NB4 (cell line): ENCODE measurements at regions not wholly inside any gene's neighbourhood (a gene's known extent, or its start where the extent isn't known, plus 50 kb on each side); places are given as distances from the start of the nearest gene placed in this dataset.

Experiments
- DNase-seq: peaks from one replicate; pipeline ENCODE4 v3.0.0; 2010; ENCODE audit warnings: low read depth
- H3K4me3 ChIP-seq: one replicate; pipeline ENCODE4 v1.5.1; 2011; ENCODE audit warnings: mild to moderate bottlenecking, low read depth, low read length, moderate library complexity
- MYC ChIP-seq: IDR thresholded peaks from 2 replicates; pipeline ENCODE4 v1.6.1; 2011; ENCODE audit warnings: low read depth, low read length
- POLR2A ChIP-seq: IDR thresholded peaks from 2 replicates; pipeline ENCODE4 v1.6.1; 2011; ENCODE audit warnings: mild to moderate bottlenecking; ENCODE audit not compliant: insufficient read length; ENCODE audit errors: extremely low read depth
- TF ChIP-seq, protein P1 (sequence below): IDR thresholded peaks from 2 replicates; pipeline ENCODE4 v1.6.1; 2011; ENCODE audit warnings: low read depth, low read length
- TF ChIP-seq, protein P2 (sequence below): IDR thresholded peaks from one replicate; pipeline ENCODE4 v1.5.1; 2012; ENCODE audit warnings: low read depth, low read length

DNA sequence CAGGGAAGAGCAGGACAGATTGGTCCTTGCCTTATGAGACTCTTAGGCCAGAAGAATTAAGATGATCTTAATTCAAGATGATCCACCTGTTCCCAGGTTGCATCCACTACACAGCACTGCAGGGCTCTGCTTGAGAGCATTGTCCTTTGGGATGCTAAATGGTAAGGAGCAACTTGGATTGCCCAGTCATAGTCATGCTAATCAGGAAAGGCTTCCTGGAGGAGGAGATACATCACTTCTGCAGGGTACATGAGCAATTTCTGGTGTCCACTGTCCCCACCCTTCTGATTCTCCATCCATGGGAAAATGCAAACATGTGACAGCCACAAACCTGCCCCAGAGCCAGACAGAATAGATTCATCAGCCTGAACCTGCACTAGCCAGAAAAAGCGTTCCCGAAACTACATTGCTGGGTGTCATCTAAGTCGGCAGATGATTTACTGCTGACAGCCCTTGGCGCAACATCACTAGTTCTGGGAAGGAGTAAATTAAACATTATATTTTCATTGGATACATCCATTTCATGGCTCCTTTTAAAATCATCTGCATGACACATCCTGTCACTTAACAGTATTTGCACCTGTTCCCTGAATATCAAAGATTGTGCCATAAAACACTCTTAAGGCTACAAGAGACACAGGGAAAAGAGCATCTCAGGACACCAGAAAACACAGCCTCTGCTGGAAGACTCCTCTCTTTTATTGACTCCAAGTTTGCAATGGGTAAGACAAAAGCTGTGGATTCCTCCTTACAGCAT, 282.2 kb downstream of the MAF start:
- TF ChIP-seq MYC, result no peak
- TF ChIP-seq, protein P1, sequence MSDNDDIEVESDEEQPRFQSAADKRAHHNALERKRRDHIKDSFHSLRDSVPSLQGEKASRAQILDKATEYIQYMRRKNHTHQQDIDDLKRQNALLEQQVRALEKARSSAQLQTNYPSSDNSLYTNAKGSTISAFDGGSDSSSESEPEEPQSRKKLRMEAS, result no peak
- TF ChIP-seq, protein P2, sequence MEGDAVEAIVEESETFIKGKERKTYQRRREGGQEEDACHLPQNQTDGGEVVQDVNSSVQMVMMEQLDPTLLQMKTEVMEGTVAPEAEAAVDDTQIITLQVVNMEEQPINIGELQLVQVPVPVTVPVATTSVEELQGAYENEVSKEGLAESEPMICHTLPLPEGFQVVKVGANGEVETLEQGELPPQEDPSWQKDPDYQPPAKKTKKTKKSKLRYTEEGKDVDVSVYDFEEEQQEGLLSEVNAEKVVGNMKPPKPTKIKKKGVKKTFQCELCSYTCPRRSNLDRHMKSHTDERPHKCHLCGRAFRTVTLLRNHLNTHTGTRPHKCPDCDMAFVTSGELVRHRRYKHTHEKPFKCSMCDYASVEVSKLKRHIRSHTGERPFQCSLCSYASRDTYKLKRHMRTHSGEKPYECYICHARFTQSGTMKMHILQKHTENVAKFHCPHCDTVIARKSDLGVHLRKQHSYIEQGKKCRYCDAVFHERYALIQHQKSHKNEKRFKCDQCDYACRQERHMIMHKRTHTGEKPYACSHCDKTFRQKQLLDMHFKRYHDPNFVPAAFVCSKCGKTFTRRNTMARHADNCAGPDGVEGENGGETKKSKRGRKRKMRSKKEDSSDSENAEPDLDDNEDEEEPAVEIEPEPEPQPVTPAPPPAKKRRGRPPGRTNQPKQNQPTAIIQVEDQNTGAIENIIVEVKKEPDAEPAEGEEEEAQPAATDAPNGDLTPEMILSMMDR, result no peak
- TF ChIP-seq POLR2A, result no peak
- DNase-seq, result no peak
- H3K4me3 ChIP-seq, result no peak overlapping the region

DNA sequence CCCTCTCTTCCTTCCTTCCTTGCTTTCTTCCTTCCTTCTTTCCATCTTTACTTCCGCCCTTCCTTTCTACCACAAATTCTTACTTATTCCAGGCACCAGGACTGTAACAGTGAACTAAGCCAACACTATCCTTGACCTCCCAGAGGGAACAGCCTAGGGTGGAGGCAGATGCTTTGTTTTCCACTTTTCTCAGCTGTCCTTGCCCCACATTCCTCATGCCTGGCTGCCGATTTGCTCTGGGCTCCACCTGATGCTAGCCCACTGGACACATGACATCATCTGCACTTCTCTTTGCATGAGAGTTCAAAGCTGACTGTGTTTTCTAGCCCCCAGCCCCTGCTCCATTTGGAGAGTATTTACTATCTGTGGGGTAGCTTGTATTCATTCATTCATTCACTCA, 283.0 kb downstream of the MAF start:
- no peak overlapping the region for H3K4me3 ChIP-seq
- TF ChIP-seq, protein P2, result no peak
- no peak for TF ChIP-seq MYC
- no peak for DNase-seq

DNA sequence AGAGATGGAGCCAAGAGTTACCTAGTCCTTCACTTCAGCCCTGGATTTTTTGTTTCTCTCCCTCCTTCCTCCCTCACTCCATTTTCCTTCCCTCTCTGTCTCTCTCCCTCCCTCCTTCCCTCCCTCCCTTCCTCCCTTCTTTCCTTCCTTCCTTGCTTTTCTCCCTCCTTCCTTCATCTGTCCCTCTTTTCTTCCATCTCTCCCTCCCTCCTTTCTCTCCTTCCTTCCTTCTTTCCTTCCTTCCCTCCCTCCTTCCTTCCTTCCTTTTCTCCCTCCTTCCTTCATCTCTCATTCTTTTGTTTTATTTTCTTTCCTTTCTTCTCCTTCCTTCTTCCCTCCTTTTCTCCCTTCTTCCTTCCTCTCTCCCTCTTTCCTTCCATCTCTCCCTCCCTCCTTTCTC, 283.5 kb downstream of the MAF start:
- H3K4me3 ChIP-seq, result no peak overlapping the region
- TF ChIP-seq, protein P1, result no peak
- no peak for TF ChIP-seq MYC
- TF ChIP-seq POLR2A, result no peak
- TF ChIP-seq, protein P2, result no peak
- no peak for DNase-seq

DNA sequence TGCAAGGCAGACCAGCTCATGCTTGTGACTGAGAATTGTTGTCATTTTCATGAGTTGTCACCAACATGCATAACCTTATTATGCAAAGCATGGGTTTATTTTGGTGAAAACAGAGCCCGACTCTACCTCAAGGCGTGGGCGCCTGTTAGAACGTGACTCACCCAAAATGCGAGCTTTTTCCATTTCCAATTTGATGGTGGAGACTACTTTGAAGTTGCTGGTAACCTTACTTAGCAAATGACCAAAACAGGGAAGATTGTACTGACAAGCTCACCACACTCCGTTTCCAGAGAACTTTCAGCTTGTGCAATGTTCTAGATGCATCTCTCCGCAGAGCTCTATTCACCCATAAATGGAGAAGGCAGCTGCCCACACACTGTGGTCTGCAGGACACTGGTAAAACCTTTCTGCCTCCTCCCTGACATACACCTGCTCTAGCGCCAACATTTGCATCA, 284.5 kb downstream of the MAF start:
- no peak for TF ChIP-seq POLR2A
- TF ChIP-seq, protein P2, result no peak
- TF ChIP-seq, protein P1, result no peak
- TF ChIP-seq MYC, result no peak
- no peak overlapping the region for H3K4me3 ChIP-seq
- DNase-seq, result no peak

DNA sequence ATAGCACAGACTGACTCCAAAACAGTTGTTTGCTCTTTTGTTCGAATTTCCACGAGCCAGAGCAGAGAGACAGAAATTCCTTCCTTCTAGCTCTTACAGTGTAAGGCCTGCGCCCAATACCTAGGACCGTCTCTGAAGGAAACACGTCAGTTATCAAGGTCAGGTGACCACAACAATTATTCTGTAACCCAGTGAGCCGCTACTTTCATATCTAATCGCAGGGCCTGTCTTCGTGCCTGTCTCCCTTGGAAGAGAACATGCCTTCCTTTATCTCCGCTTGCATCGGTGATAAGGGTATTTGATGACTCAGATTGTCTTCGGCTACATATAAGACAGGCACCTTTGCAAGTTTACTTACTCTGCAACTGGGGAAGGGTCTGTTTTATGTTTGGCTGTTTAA, 288.0 kb downstream of the MAF start:
- TF ChIP-seq, protein P2, result no peak
- no peak for TF ChIP-seq POLR2A
- no peak for TF ChIP-seq MYC
- TF ChIP-seq, protein P1, result no peak
- no peak for DNase-seq
- H3K4me3 ChIP-seq, result no peak overlapping the region

DNA sequence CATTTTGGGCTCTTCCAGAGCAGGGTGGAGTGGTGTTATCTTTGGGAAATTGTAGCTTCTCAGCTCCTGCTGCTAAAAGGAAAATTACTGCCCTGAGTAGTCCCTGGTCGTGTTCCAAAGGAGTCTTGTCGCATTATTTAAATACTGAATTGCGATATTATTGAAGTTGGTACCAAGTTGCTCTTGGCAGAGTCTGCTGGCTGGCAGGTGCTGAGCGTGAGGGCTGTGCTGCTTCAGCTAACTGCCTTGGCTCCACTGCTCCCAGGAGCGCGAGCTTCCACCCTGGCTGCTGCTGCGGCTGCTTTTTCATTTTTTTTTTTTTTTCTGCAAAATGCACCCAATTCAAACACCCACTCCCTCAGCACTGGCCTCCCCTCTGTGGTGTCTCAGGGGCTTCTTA, 289.8 kb downstream of the MAF start:
- TF ChIP-seq, protein P1, result no peak
- no peak for TF ChIP-seq POLR2A
- H3K4me3 ChIP-seq, result no peak overlapping the region
- no peak for DNase-seq
